HG02840 (cell line): ENCODE measurements at regions not wholly inside any gene's neighbourhood (a gene's known extent, or its start where the extent isn't known, plus 50 kb on each side); places are given as distances from the start of the nearest gene placed in this dataset.
"Not testable (repeated sequence)": the region's sequence is repeated elsewhere in the genome, so short reads cannot be mapped to it uniquely, and the experiment has no call there.

ENCODE experiments used
- ATAC-seq: cut with Tn5 transposase; IDR thresholded peaks from one replicate; pipeline ENCODE4 v1.9.1; 2021; ENCODE audit warnings: mild to moderate bottlenecking, moderate library complexity, moderate number of reproducible peaks; ENCODE audit not compliant: unreplicated experiment, low FRiP score

DNA sequence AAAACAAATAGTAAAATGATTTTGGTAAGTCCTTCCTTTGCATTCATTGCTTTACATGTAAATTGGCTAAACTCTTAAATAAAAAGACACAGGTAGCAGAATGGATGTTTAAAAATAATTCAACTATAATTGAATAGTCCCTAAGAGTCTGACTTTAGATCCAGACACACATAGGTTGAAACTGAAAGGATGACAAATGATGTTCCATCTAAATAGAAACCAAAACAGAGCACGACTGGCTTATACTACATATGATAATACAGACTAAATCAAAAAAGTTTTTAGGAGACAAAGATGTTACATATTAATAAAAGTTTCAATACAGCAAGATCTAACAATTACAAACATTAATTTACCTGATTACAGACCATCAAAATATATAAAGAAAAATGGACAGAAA is 2055.1 kb upstream of the WWC1 start:
- no peak for ATAC-seq

- ATAC-seq = no peak
These were observed 2050.7 kb upstream of the WWC1 start for GRCh38 chr5:166240705-166241104.

DNA sequence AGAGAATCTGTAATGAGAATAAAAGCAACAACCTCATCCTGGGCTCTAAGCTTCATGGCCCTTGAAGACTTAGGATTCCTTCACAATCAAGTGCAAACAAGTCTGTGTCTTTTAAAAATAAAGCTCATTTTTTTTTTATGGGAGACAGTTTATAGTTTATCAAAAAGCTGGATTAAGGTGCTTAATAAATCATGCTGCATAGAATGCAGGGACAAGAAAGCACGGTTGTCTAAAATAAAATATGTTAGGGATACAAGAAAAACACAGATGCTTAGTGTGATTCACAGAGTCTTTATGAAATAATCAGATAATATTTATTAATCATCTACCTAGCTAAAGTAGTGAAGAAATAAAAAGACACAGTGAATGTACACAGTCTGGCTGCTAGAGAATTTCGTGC is 2045.9 kb upstream of the WWC1 start:
- ATAC-seq = no peak

DNA sequence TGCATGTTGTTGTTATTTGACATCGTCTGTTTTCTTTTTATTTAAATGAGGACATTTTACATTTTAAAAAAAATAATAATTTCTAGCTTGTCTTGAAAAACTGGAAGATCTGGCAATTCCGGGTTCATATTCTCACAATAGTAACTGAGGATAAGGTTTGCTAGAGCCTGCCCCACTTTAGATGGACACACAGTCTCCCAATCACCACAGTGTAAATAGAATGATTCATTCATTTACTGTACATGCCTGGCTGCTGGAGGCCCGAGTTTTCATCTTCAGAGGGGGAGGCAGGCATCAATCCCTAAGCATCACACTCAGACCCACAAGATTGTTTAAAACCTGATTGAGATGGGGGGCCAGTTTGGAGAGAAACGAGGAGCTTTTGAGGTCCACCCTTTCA is 2039.7 kb upstream of the WWC1 start:
- ATAC-seq = no peak

- ATAC-seq = no peak
These were observed 2033.8 kb upstream of the WWC1 start for GRCh38 chr5:166257661-166258060.

DNA sequence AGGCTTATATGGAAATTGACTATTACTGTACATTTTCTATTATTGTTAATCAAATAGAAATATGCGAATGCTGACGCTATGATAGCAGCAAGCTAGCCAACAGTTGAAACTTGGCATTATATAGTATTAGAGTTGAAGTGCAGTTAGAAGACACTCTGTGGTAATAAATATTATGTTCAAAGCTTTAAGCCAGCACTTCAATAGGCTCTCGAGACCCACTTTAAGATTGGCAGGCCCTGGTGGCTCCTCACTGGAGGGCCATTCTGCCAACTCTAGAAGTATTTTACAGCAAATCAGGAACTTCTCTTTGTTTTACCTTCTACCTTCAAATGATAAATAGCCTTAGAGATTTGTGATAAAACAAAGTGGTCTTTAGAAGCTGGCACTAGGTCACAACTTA is 2029.0 kb upstream of the WWC1 start:
- ATAC-seq = no peak

GRCh38 chr5:166267907-166268306 is 2023.5 kb upstream of the WWC1 start:
- no peak for ATAC-seq

DNA sequence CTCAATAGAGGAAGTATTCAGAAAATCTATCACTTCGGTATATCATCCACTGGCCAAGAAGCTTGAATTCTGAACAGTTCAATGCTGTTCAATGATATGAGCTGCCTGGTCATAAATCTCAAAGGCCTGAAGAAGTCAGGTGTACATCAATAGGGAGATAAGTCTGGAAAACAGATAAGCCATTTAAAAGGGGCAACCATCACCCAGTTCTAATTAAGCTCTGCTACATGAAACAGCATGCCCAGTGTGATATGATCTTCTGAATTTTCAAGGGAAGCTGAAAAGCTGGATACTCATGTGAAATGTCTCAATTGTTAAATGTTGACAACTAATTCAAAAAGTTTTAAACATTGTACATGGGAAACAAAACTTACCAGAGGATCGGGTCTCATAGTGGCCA is 2020.7 kb upstream of the WWC1 start:
- no peak for ATAC-seq

GRCh38 chr5:166276006-166276405 is 2015.4 kb upstream of the WWC1 start:
- ATAC-seq = no peak

- ATAC-seq = no peak
These were observed 2011.6 kb upstream of the WWC1 start for GRCh38 chr5:166279828-166280227.

GRCh38 chr5:166281433-166281832 is 2010.0 kb upstream of the WWC1 start:
- no peak for ATAC-seq

DNA sequence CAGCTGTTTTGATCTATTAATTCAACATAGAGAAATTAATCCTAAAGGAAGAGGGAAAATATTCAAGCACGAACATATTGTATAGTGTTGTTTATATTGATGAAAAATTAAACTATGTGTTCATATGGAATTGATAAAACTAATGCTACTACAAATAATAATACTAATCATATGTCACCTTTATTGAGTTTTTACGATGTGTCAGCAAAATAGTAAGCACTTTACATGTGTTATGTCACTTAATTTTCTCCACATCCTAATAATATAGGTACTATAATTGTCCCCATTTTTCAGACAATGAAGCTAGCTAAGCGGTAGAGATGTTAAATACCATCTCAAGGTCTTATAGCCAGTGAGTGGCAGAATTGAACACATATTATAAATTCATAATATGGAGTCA is 2008.5 kb upstream of the WWC1 start:
- no peak for ATAC-seq

- ATAC-seq = no peak
These were observed 2006.1 kb upstream of the WWC1 start for GRCh38 chr5:166285361-166285760.

DNA sequence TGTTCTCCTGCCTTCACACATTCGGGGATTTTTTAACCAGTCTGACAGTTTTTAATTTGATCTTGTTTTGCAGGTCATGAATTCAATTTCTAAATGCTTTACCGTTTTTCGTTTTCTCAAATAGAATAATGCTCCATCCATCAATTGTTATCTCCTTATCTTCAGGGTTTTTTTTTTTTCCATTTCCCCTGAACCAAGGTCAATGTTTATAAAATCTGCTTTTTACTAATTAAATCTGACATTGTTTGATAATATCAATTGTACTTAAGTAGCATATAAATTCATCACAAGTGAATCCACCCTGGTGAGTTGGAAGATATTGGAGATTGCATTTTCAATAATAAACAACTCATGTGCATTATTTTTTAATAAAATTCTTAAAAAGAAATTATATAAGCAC is 2004.6 kb upstream of the WWC1 start:
- no peak for ATAC-seq

- no peak for ATAC-seq
These were observed 2003.6 kb upstream of the WWC1 start for GRCh38 chr5:166287866-166288265.

GRCh38 chr5:166291800-166292199 is 1999.6 kb upstream of the WWC1 start:
- not testable (repeated sequence) for ATAC-seq

DNA sequence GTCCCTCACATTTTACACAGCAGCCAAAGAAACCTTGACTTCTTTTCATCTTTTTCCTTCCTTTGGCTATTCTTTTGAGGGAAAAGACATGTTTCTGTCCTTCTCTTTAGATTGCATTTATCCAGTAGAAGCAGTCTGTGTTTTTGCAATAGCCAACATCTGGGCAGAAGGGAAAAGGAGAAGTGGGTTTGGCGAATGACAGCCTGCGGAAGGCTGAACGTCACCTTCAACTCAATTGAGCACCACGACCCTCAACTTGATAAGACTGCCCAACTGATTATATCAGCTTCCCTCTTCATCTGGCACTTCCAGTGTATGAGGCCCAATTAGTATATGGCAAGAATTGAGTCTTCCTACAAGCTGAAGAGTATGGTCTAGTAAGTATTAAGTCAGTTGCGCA is 1997.6 kb upstream of the WWC1 start:
- no peak for ATAC-seq

DNA sequence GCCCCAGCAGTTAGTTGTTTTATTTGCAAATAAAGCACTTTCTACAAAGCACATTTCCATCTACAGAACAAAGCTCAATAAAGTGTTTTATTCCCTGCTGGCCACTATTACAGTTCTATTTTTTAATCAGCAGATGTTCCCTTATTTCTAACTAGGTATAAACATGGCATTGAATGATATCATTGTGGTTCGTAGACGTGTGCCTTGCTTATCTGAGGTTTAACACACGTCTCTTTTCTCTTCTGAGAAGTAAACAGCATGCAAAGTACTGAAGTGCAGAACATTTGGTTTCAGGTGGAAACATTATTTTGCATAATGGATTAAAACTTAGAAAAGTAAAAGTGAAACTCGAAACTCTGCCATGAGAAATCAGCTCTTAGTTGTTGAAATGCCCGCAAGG is 1989.3 kb upstream of the WWC1 start:
- ATAC-seq = no peak

DNA sequence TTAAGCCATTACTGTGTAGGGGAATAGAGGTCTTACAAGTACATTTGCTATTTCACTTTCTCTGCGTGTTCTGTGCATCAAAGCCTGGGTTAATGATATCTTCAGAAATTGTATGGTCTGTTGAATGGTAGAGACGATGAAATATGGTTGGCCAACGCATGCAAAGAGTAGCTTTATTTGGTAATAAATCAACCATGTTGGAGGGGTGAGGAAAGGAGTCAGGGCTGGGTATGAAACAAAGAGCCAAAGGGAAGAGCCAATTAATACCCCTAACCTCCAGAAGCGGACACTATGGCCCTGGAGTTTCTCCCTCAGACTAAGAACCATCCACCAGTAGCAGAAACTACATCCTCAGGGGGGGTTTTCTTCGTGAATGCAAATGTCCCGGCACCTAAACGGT is 1974.0 kb upstream of the WWC1 start:
- no peak for ATAC-seq

DNA sequence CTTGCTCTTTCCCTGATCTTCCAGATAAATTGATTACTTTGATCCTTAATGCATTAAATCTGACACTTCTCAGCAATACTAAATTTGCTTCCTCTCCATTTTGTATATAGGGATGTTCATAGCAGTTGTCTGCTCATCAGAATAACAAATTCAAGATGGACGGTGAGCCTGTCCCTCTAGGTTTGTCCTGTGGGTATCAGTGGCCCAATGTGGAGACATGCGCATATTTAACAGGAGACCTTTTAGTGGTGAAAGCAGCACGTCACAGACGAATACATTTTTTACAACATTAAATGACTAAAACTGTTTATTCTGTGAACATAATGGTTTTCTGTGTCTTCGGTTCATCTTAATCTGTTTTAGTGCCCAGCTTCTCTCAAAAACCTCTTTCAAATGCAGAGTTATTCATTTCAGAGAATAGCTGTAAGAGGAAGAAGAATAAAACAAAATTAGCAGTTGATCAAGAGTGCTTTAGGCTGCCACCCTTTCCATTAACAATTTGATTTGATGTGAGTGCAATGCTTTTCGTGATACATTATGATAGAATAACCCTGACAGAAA is 1970.4 kb upstream of the WWC1 start:
- no peak for ATAC-seq

DNA sequence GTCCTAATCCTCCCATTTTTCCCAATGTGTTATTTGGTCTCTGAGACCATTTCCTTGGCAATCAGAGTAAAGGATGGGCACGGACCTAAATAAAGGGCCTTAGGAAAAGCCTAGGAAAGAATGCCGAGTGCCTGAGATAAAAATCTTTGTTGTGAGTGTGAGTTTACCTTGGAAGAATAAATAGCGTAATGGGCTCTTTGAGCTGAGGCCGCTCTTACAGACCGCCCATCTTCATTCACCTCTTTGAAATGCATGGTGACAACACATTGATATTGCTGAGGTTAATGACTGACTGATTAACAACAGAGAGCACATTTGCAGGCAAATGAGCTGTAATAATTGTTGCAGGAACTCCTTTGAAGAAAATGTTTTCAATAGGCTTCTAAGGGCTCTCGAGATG is 1967.1 kb upstream of the WWC1 start:
- no peak for ATAC-seq

DNA sequence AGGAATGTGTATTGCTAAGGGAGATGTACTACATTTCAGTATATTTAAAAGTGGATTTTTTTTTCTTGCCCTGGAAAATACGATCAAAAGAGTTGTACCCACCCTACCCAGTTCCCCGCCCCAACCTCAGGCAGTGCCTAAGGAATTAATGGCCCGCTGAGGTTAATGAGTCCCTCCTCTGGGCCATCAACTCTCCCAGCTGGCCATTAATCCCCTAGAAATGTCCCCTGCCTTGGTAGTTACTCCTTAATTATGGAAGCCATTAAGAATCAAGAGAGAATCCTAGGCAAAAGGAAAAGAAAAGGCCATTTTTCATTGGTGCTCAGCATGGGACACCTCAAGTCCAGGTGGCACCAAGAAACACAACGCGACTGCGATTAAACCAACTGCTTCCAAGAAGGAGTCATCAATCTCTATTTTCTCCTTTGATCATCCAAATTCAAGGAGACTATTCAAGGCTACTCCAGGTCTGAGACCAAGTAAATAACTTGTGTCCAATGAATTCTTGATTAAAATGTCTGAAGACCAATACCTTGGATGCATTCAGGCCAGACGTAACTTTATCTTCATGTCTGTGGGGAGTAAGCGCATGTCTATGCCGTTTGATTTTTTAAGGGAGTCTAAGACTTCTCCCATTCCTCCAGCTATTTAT is 1962.2 kb upstream of the WWC1 start:
- no peak for ATAC-seq

DNA sequence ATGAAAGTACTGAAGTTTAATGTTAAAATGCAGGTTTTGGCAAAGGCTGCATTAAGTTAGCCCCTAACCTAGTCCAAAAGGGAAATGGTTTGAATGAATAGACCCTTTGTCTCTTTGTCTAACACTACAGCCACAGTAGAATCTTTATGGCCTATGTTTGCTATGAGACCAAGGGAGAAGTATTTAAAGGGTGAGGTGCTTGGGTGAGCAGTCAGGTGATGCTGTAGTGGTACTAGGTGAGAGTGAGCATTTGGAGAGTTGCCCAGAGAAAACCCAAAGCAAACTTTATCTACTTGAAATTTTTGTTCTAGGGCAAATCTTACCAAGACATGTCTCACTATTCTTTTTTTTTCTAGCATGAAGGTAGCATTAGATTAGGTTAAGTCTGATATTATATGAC is 1961.4 kb upstream of the WWC1 start:
- no peak for ATAC-seq
